Amygdala (tissue), 56 donors: ENCODE measurements at regions not wholly inside any gene's neighbourhood (a gene's known extent, or its start where the extent isn't known, plus 50 kb on each side); places are given as distances from the start of the nearest gene placed in this dataset.
"Not testable (repeated sequence)": the region's sequence is repeated elsewhere in the genome, so short reads cannot be mapped to it uniquely, and the experiment has no call there.

Source experiments
- DNase-seq, 56 donors: peaks; one replicate each; lab custom pipeline; 2025; lab: John Stamatoyannopoulos, UW

DNA sequence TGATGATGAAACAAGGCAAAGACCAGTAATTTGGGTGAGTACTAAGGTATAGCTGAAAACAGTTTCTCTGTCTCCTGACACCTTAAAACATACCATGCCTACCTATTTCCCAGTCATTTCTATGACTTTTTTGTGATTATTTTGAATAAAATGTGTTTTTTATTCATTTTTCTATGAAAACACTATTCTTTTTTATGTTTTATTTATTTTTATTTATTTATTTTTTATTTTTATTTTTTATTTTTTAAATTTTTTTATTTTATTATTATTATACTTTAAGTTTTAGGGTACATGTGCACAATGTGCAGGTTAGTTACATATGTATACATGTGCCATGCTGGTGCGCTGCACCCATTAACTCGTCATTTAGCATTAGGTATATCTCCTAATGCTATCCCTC is 576.8 kb upstream of the TLE4 start:
- DNase-seq, result not testable (repeated sequence)

DNA sequence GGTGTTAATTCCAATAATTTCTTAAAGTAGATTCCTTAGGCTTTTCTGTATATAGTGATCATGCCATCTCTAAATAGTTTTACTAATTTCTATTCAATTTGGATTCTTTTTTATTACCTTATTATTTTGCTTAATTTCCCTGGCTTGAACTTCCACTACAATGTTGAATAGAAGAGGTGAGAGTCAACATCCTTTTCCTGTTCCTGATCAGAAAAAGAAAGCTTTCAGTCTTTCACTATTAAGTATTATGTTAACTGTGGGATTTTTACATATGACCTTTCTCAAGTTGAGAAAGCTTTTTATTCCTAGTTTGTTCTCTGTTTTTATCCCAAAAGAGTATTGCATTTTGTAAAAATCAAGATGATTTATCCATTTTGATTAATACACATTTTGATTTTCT is 574.5 kb upstream of the TLE4 start:
- no peak for DNase-seq

DNA sequence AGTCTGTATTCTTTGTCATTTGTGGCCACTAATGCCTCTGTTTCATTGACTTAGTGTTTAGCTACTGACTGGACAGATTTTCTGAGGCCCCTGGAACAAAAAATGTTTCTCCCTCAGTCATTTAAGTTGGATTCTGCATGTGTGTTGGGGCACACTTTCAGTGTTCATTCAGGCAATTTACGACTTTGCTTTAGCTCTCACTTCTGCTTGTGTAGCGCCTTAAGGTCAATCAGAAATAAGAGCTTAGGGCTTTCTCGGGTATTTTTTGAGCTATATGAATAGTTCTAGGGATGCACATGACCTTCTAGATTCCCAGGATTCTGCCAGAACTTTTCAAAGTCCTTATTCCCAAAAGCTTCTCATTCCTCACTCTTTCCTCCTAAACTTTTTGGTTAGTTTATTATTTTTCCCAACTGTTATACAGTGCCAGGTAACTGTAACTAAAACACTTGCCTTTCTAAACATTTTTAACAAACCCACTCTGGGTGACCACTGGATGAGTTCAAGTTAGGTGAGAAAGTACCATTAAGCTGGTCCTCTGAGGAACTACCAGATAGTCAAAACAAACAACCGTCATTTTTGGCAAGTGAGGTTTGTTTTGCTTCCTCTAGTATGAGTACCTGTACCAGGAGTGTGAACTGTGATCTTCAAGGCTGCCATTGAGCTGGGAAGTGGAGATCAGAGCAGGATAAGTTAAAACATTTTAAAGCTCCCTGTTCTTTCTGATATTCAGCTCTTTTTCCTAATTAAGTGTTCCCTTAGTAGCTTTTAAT is 571.3 kb upstream of the TLE4 start:
- no peak for DNase-seq

GRCh38 chr9:79001012-79001411 is 570.8 kb upstream of the TLE4 start:
- DNase-seq, result no peak

DNA sequence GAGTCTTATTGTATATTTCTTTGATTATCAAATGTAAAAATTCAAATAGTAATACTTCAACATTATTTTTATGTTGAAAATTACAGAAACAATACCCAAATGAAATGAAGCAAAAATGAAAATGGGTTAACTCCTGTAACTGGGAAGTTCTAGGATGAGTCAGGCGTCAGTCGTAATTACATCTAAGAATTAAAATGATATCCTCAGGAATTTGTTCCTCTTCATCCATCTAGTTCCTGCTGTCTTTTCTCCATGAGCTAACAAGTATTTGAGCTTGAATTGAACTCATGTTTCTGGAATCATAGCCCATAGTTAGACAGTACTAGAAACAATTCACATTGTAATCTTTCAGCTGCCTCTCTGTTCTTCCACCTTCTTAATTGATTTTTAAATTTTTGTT is 568.3 kb upstream of the TLE4 start:
- DNase-seq, result no peak

- DNase-seq, result no peak
Measured at GRCh38 chr9:79004032-79004431, 567.7 kb upstream of the TLE4 start.

DNA sequence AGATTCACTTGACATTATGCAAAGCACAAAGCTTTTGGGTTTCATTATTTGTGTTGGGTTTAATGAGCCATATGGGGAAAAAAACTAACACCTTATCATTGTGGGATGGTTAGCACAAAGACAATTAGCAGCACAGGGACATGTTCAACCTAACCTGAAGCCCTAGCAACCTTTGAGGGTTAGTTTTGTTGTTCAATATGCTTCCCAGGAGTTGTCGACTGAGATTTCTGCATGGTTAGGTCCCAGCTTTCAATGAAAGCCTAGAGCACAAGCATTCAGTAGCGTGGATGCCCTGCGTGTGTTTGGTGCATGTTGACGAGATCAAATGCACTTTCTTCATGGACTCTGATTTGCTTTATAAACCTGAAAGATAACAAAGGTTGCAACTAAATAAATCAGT is 565.2 kb upstream of the TLE4 start:
- DNase-seq, result no peak

DNA sequence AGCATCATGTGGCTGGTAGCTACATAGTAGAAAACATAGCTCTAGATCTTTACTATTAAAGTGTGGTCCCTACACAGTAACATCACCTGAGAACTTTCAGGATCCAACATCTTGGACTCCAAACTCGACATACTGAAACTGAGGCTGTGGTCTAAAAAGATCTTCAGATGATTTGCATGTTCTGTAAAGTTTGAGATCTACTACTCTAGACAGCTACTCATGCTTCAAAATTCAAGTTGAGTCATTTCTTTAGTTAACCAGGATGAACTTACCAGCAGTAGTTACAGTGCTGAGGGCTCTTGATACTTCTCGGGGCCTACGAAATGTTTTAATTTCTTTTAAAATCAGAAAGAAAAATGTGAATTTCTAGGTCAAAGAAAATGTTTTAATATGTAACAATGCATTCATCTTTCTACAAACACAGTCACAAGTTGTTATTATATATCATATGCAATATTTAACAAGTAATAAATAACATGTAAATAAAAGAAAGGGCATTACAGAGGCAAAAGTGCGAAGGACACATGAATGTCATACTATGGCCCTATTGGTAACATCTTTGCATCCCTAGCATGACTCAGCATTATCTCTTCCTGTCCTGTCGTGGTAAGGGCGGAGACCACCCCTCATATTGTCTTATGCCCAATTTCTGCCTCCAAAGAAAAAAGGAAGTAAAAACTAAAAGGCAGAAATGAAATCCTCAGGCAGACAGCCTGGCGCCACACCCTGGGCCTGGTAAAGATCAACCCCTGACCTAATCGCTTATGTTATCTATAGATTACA is 563.9 kb upstream of the TLE4 start:
- no peak for DNase-seq

DNA sequence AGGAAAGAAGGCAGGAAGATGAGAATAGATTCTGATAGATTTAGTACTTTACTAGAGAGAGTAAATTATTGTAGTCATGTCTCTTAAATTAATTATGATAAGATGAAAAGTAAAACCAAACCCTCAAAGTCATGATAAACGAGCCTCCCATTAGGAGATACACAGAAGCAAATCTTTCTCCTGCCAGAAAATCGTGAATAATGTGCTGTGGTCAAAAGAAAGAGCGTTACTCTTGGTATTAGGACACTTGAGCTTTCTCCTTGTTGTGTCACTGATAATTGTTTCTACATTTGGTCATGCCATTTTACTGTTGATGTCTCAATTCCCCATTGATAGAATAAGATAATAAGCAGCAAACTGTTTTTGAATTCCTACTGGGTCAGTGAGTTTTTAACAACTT is 562.8 kb upstream of the TLE4 start:
- no peak for DNase-seq

GRCh38 chr9:79011461-79011860 is 560.3 kb upstream of the TLE4 start:
- no peak for DNase-seq

DNA sequence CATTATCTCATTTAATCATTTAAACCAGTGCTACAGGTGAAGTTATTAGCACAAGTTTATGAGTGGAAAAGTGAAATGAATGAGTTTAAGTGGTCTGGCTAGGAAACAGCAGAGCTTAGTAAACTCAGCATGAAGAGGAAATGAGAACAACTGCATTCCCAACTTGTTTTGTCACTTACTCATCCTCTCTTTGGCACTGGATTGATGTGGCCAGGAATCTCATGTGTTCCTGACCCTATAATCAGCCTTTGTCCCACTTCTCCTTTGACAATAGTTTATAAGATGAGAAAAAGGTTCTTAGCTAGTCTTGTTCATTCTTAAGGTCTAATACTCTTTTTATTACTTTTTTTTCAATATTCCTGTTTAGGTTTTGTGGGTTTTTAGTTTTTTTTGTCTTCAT is 559.2 kb upstream of the TLE4 start:
- no peak for DNase-seq

GRCh38 chr9:79013715-79014610 is 557.8 kb upstream of the TLE4 start:
- no peak for DNase-seq

GRCh38 chr9:79014929-79015699 is 556.7 kb upstream of the TLE4 start:
- DNase-seq, result no peak

DNA sequence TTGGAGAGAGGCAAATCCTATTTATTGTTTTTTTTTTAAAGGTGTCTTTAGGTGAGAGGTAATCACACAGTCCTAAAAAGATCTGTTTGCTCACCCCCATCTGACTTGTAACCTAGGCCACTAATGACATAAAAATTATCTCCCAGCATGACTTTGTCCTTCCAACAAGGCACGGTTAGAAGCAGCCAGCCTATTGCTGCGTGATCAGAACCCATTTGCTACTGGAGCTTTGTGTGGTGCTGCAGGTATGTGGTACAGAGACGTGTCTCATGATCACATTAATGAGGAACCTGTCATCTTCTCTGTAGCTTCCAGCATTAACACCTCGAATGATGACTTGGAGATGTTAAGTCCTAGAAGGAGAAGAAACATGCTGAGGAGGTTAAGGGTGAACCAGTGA is 555.8 kb upstream of the TLE4 start:
- DNase-seq, result no peak

GRCh38 chr9:79020276-79020675 is 551.5 kb upstream of the TLE4 start:
- DNase-seq, result no peak

DNA sequence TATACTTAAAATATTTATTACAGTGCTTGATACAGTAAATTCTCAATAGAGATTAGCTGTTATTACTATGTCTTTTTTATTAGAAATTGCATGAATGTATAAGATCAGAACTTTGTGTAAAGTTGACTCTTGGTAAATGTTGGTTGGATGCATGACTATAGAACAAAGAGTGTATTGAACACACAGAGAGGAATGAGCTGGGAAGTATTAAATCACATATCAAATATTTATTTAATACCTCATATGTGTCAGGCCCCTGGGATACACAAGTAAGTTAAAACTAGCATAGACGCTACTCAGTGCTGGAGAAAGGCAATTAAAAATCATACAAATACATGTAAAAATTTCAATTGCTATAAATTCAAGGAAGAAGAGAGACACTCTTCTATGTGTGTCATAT is 550.7 kb upstream of the TLE4 start:
- no peak for DNase-seq

- no peak for DNase-seq
Measured at GRCh38 chr9:79023134-79023580, 548.6 kb upstream of the TLE4 start.

DNA sequence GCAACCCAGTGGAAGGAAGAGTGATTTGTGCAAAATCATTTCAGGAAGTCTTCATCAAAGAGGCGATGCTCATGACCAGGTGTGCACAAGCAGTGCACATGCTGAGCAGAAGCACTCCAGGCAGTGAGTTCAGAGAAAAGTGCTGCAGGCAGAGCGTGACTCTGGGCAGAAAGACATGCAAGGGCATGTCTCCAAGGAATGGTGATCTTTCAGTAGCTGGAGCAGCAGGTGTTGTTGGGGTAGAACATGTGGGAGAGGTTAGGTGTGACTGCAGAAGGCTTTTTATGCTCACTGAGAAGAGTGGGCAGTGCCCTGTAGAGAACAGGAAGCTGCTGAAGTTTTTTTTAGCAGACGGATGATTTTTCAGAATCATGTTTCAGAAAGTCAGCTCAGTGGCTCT is 545.4 kb upstream of the TLE4 start:
- peak in 2 of 56 donors; percentile 1 to 33 for DNase-seq

GRCh38 chr9:79028101-79028500 is 543.7 kb upstream of the TLE4 start:
- no peak for DNase-seq

DNA sequence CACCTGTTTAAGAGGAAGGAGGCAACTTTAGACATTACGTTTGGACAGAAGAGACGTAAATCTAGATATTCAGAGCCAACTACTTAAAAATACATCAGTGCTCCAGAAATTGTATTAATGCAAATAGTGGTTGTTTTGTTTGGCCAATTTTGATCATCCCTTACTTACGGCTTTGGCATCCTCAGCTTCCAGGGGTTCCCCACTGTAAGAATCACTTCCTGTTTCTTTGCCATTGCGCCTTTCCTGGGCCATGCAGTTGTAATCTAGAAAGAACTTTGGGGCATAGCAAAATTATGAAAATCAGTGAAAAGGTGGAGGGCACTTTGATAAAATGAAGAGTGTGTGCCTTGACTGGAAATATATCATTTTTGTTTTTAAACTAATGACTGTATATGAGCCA is 537.2 kb upstream of the TLE4 start:
- DNase-seq, result no peak
